ENCODE measurements at regions not wholly inside any gene's neighbourhood (a gene's known extent, or its start where the extent isn't known, plus 50 kb on each side); places are given as distances from the start of the nearest gene placed in this dataset.

DNA sequence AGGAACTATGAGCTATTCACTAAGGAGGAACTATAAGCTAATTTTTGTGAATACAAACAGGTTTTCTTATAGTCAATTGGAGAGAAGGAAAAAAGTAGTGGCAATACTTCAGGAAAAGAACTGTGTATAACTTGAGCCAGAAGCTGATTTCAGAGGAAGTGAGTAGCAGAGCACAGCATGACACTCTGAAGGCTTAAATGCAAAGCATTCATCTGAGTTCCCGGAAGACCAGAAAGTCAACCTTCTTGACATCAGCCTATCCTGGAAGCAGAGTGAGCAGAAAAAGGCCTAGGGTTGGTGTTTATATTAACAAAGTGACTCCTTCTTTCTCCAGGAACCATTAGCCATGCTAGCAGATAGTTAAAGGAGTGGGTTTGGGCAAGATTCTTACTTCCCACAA is 545.2 kb downstream of the MRPL39 start (continued):
- TF ChIP-seq, protein P1, sequence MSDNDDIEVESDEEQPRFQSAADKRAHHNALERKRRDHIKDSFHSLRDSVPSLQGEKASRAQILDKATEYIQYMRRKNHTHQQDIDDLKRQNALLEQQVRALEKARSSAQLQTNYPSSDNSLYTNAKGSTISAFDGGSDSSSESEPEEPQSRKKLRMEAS (IDR thresholded peaks at IDR 0.05) = no peak

GRCh38 chr21:25054689-25055088 is 552.6 kb downstream of the MRPL39 start:
- H4K8ac ChIP-seq (ENCODE audit: extremely low read depth, insufficient read depth, low read length) = no peak overlapping the region
- no peak overlapping the region for H2BK5ac ChIP-seq (ENCODE audit: low read depth, low read length)
- H3K9me3 ChIP-seq (ENCODE audit: insufficient read depth in 2 of 2, low read depth in 1 of 2, low read length in 1 of 2) = no peaks in the 10 kb centered on the region
- H3K4me2 ChIP-seq (ENCODE audit: insufficient read depth in 1 of 2, low read depth in 2 of 2, low read length in 2 of 2) = no peak overlapping the region
- H3K56ac ChIP-seq (replicated peaks; ENCODE audit: insufficient read length, low read depth, low read length) = no peak overlapping the region
- H3K27ac ChIP-seq (ENCODE audit: low read depth, low read length) = no peak overlapping the region
- no peaks in the 10 kb centered on the region for H3K23me2 ChIP-seq (ENCODE audit: low read depth, low read length)
- no peaks in the 10 kb centered on the region for H4K20me1 ChIP-seq (replicated peaks in 1 of 2; ENCODE audit: control insufficient read depth in 1 of 2, insufficient read depth in 2 of 2, low read length in 2 of 2)
- H2AFZ ChIP-seq (ENCODE audit: low read length) = no peak overlapping the region
- no peak overlapping the region for H3K4me3 ChIP-seq (ENCODE audit: extremely low read depth in 1 of 4, insufficient read depth in 2 of 4, low read depth in 3 of 4, low read length in 4 of 4)
- H2AK5ac ChIP-seq (ENCODE audit: low read depth, low read length) = no peak overlapping the region
- WGBS, 2 experiments (ENCODE audit: extremely low coverage in 1 of 2, insufficient coverage in 1 of 2, insufficient read length in 1 of 2, insufficient replicate concordance in 2 of 2, low coverage in 1 of 2, low lambda C conversion rate in 2 of 2, missing lambda C conversion rate in 1 of 2) = 89% methylated on average over 2 of the region's 2 CpGs; no CpG with 5 or more reads in 1 of the 2 experiments
- no peak overlapping the region for H3K23ac ChIP-seq (ENCODE audit: insufficient read length)
- FAIRE-seq (no peak), DNase-seq (ENCODE audit: low read depth in 1 of 2, low spot score in 2 of 2) (no peak)
- no peak for TF ChIP-seq PHF8 (conservative IDR thresholded peaks at IDR 0.05; ENCODE audit: low read depth, low read length)
- no peak for TF ChIP-seq USF2 (IDR thresholded peaks at IDR 0.05; ENCODE audit: low read length)
- TF ChIP-seq CREB1 (IDR thresholded peaks at IDR 0.05) = no peak
- no peak for TF ChIP-seq GTF2F1 (IDR thresholded peaks at IDR 0.05; ENCODE audit: borderline replicate concordance, low read depth, low read length)
- TF ChIP-seq SIX5 (IDR thresholded peaks at IDR 0.05; ENCODE audit: low read depth, low read length) = no peak
- TF ChIP-seq BRCA1 (IDR thresholded peaks at IDR 0.05; ENCODE audit: low read depth, low read length) = no peak
- ChIA-PET CTCF (ENCODE audit: partially characterized antibody) (no interaction called here), POLR2A (ENCODE audit: partially characterized antibody) (no interaction called here)
- H3K18ac ChIP-seq (ENCODE audit: extremely low read depth, low read length) = no peak overlapping the region
- no peak overlapping the region for H2BK20ac ChIP-seq (ENCODE audit: low read length)
- no peaks in the 10 kb centered on the region for H3K79me1 ChIP-seq (ENCODE audit: low read depth, low read length)
- H3K36me3 ChIP-seq (ENCODE audit: control insufficient read depth in 2 of 4, insufficient read depth in 4 of 4, low read length in 3 of 4) = no peaks in the 10 kb centered on the region
- H4K5ac ChIP-seq (ENCODE audit: insufficient read length, low read depth, low read length) = no peak overlapping the region
- no peak overlapping the region for H3K14ac ChIP-seq (ENCODE audit: insufficient read length)
- H3K27me3 ChIP-seq (replicated peaks in 1 of 4; ENCODE audit: control insufficient read depth in 3 of 4, extremely low read depth in 1 of 4, insufficient read depth in 3 of 4, low read length in 3 of 4) = no peaks in the 10 kb centered on the region
- no peaks in the 10 kb centered on the region for H3K4me1 ChIP-seq (replicated peaks in 1 of 4; ENCODE audit: control insufficient read depth in 3 of 4, insufficient read depth in 4 of 4, low read length in 3 of 4)
- H3K79me2 ChIP-seq (ENCODE audit: control insufficient read depth in 1 of 2, insufficient read depth in 2 of 2, low read length in 2 of 2) = no peaks in the 10 kb centered on the region
- no peak overlapping the region for H3K9ac ChIP-seq (replicated peaks in 1 of 4; ENCODE audit: extremely low read depth in 1 of 4, low read depth in 3 of 4, low read length in 3 of 4)
- no peak overlapping the region for H2BK15ac ChIP-seq (ENCODE audit: low read length)
- H2BK12ac ChIP-seq (ENCODE audit: low read depth, low read length) = no peak overlapping the region
- no peak overlapping the region for H4K91ac ChIP-seq (replicated peaks; ENCODE audit: insufficient read length, low read length)
- no peak overlapping the region for H2BK120ac ChIP-seq (replicated peaks; ENCODE audit: low read depth, low read length)
- no peak overlapping the region for H3K4ac ChIP-seq (replicated peaks; ENCODE audit: insufficient read length, low read depth, low read length)
